HuH-7.5 (cell line): ENCODE measurements at regions not wholly inside any gene's neighbourhood (a gene's known extent, or its start where the extent isn't known, plus 50 kb on each side); places are given as distances from the start of the nearest gene placed in this dataset.

Source experiments
- DNase-seq: peaks from one replicate; pipeline ENCODE4 v3.0.0; 2011; ENCODE audit warnings: low spot score

DNA sequence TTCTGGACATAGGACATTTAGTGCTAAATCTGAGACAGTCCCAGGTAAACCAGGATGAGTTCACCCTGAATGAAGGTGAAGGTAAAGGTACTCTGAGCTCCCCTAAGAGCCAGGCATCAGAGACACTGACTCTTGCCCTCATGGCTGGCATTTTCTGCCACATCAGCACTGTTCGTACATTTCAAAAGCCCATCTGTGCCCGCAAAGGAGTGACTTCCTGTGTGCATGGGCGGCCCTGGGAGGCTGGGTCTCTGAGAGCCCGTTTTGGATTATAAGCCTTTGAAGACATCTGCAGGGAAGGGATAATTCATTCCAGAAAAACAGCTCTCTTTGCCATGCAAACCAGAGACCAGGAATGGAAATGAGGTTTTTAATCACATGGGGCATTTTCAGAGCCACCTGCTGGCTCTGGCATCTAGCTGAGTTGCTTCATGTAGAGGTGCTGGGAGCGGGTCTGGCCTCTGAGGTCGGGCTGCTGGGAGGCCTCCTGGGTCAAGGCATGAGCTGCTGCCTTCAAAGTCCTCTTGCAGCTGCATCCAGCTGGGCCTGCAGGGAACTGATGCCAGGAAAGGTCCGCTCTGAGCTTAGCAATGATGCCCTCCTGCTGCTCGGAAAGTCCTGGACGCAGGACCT lies 348.3 kb downstream of the DHX35 start:
- no peak for DNase-seq

DNA sequence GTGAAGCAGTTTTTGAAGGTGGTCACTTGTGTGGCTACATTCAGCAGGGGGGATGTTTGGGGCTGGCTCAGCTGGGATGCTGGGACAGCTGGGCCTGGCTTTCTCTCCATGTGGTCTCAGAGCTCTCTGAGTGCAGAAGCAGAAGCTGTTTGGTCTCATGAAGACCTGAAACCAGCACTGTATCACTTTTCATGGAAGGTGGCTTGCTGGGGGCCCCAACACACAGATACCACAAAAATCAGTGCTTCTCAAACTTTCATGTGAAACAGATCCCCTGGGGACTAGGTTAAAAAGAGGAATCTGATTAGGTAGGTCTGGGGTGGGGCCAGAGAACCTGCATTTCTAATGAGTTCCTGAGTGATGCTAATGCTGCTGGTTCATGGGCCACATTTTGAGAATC lies 347.3 kb downstream of the DHX35 start:
- DNase-seq = no peak

DNA sequence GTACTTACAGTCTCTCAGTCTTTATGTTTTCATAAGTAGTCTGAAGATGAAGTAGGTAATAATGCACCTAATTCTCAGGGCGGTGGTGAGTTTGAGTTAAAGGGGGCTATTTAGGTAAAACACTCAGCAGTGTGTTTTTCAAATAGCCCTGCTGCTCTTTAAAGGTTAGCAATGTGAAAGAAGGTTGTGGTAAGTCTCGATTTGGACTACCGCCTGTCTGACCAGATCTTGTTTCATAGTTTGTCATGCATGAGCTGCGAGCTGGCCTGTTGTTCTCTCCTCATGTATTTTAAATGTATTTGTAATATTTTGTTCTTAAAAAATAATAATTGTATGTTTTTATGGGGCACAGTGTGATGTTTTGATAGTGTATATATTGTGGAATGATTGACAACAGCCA lies 340.2 kb downstream of the DHX35 start:
- DNase-seq = no peak

DNA sequence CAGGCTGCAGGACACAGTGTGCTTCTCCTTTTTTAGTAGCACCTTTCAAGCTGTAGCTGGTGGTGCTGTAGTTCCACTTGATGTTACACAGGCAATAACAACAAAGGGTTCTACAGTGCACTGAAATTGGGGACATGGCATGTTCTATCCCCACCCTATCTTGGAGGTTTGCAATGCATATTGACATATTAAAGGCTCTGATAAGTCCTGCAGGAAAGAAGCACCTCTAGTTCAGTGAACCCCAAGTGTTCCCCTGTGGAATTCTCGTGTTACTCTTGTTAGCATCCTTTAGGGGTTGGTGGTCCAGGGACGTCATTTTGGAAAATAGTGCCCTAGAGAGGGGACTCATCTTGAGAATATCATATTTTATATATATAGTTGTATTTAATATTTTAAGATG lies 337.6 kb downstream of the DHX35 start:
- DNase-seq = no peak

GRCh38 chr20:39298571-39299506 lies 336.7 kb downstream of the DHX35 start:
- DNase-seq = no peak

DNA sequence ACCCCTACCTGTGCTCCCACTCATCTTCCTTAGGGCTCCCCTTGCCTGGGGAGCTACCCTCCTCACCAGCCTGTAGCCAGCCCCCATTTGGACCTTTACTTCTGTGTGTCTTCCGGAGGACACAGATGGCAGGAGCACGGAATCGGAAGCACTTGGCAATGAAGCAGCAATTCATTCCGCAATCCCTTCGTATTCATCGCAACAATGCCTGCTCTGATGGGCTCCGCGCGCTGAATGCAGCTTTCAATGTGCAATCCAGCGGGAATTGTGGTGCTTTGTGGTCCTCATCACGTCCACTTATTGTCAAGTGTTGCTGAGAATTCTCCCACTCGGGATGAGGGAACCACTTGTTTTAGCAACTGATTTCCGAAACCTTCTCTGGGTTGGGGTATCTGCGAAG lies 336.0 kb downstream of the DHX35 start:
- DNase-seq = no peak

- DNase-seq = no peak
These were observed 333.2 kb downstream of the DHX35 start for GRCh38 chr20:39295301-39295700.

- no peak for DNase-seq
These were observed 332.1 kb downstream of the DHX35 start for GRCh38 chr20:39294137-39294725.

- DNase-seq = no peak
These were observed 330.1 kb downstream of the DHX35 start for GRCh38 chr20:39292193-39292736.

GRCh38 chr20:39291301-39291700 lies 329.2 kb downstream of the DHX35 start:
- no peak for DNase-seq

GRCh38 chr20:39290575-39290974 lies 328.4 kb downstream of the DHX35 start:
- no peak for DNase-seq

DNA sequence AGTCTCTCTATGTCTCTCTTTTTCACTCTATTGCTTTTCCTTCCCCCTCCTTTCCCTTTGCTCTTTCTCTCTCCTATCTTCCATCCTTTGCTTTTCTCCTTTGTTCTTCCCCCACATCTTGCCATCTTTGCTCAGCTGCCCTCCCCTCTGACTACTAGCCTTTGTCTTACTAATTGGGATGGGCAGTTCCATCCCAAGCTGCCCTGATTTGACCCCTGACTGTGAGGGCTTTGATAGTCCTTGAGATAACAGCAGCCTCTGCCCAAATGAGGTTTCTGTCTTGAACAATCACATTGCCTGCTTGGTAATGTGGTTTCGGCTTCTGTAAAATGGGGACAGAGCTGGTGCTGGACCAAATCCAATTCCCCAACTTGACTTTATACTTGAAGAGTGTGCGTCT lies 327.7 kb downstream of the DHX35 start:
- DNase-seq = no peak

- no peak for DNase-seq
These were observed 327.2 kb downstream of the DHX35 start for GRCh38 chr20:39289316-39289715.

GRCh38 chr20:39283464-39283863 lies 321.3 kb downstream of the DHX35 start:
- no peak for DNase-seq

- no peak for DNase-seq
These were observed 320.5 kb downstream of the DHX35 start for GRCh38 chr20:39282619-39283092.

- DNase-seq = no peak
These were observed 318.7 kb downstream of the DHX35 start for GRCh38 chr20:39280875-39281274.

- no peak for DNase-seq
These were observed 316.2 kb downstream of the DHX35 start for GRCh38 chr20:39278230-39278788.

GRCh38 chr20:39277185-39277584 lies 315.0 kb downstream of the DHX35 start:
- DNase-seq = no peak

GRCh38 chr20:39270837-39271604 lies 308.9 kb downstream of the DHX35 start:
- DNase-seq = no peak

GRCh38 chr20:39269493-39270217 lies 307.5 kb downstream of the DHX35 start:
- no peak for DNase-seq

GRCh38 chr20:39268981-39269461 lies 306.9 kb downstream of the DHX35 start:
- DNase-seq = peak; percentile 58
